ENCODE measurements at regions not wholly inside any gene's neighbourhood (a gene's known extent, or its start where the extent isn't known, plus 50 kb on each side); places are given as distances from the start of the nearest gene placed in this dataset.

GRCh38 chr2:217062768-217063167 is 202.9 kb upstream of the TNP1 start:
- no peak for TF ChIP-seq CTCF (IDR thresholded peaks at IDR 0.05; ENCODE audit: low read depth, low read length, missing control alignments)
- DNase-seq: no peak
- Histone ChIP-seq H3K27me3 (replicated peaks) (no peaks in the 10 kb centered on the region), H3K4me3 (ENCODE audit: low read depth, low read length) (no peak overlapping the region), H3K36me3 (replicated peaks) (no peaks in the 10 kb centered on the region), H3K27ac (no peak overlapping the region)
- in situ Hi-C loops (cut with HindIII; ENCODE audit: low pct_ligation_motif_present, low sequenced_read_pairs): no loop called here

- DNase-seq: no peak
- H3K36me3 ChIP-seq (replicated peaks): no peaks in the 10 kb centered on the region
- no peak overlapping the region for H3K27ac ChIP-seq
- H3K4me3 ChIP-seq (ENCODE audit: low read depth, low read length): no peak overlapping the region
- no peaks in the 10 kb centered on the region for H3K27me3 ChIP-seq (replicated peaks)
- in situ Hi-C loops (cut with HindIII; ENCODE audit: low pct_ligation_motif_present, low sequenced_read_pairs): no loop called here
- TF ChIP-seq CTCF (IDR thresholded peaks at IDR 0.05; ENCODE audit: low read depth, low read length, missing control alignments): no peak
These were observed 202.1 kb upstream of the TNP1 start for GRCh38 chr2:217061916-217062505.

DNA sequence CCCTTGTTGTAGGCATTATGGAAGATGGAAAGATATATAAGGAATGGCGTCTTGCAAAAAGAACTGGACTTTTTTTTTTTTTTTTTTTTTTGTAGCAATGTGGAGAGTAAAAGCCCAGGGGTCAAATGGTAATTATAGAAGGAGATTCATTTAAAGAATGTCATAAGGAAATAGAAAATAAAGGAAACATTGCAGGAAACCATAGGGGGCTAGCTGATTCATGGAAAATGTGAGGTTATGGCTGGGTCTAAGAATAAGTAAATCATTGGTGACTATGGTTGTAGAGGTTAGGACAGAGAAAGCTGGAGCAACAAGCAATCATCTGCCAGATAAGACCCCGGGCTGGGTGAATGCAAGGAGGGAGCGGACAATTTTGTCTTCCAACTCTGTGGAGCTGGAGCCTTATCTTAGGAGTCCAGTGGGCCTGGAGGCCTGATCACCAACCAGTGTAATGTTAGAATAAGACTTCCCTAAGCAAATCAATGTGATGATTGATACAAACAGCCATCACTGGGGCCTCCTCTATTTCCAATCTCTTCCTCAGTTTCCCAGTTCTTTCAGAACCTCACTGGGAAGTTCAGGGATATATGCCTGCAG is 201.2 kb upstream of the TNP1 start:
- Histone ChIP-seq H3K4me3 (ENCODE audit: low read depth, low read length) (no peak overlapping the region), H3K27me3 (replicated peaks) (no peaks in the 10 kb centered on the region), H3K27ac (no peak overlapping the region), H3K36me3 (replicated peaks) (no peaks in the 10 kb centered on the region)
- no peak for DNase-seq
- TF ChIP-seq CTCF (IDR thresholded peaks at IDR 0.05; ENCODE audit: low read depth, low read length, missing control alignments): no peak
- in situ Hi-C loops (cut with HindIII; ENCODE audit: low pct_ligation_motif_present, low sequenced_read_pairs): no loop called here

DNA sequence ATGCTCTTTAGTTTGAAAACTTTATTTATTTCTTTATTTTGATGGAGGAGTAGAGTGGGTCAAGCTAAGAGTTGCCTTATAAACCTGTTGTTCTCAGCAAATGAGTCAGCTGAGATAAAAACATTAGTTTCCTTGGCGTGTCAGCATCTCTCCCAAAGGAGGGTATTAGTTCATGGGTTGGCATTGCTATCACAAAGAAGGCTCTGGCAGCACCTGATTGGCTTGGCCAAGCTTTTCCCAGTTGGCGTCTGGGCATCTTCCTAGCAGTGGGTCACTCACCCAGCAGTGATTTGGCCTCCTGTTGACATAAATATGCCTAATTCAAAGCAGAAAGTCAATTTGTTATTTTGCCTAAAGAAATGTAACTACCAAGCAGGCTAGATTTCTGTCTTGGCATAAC is 200.7 kb upstream of the TNP1 start:
- no peak for DNase-seq
- Histone ChIP-seq H3K4me3 (ENCODE audit: low read depth, low read length) (no peak overlapping the region), H3K27me3 (replicated peaks) (no peaks in the 10 kb centered on the region), H3K27ac (no peak overlapping the region), H3K36me3 (replicated peaks) (no peaks in the 10 kb centered on the region)
- TF ChIP-seq CTCF (IDR thresholded peaks at IDR 0.05; ENCODE audit: low read depth, low read length, missing control alignments): no peak
- in situ Hi-C loops (cut with HindIII; ENCODE audit: low pct_ligation_motif_present, low sequenced_read_pairs): no loop called here

DNA sequence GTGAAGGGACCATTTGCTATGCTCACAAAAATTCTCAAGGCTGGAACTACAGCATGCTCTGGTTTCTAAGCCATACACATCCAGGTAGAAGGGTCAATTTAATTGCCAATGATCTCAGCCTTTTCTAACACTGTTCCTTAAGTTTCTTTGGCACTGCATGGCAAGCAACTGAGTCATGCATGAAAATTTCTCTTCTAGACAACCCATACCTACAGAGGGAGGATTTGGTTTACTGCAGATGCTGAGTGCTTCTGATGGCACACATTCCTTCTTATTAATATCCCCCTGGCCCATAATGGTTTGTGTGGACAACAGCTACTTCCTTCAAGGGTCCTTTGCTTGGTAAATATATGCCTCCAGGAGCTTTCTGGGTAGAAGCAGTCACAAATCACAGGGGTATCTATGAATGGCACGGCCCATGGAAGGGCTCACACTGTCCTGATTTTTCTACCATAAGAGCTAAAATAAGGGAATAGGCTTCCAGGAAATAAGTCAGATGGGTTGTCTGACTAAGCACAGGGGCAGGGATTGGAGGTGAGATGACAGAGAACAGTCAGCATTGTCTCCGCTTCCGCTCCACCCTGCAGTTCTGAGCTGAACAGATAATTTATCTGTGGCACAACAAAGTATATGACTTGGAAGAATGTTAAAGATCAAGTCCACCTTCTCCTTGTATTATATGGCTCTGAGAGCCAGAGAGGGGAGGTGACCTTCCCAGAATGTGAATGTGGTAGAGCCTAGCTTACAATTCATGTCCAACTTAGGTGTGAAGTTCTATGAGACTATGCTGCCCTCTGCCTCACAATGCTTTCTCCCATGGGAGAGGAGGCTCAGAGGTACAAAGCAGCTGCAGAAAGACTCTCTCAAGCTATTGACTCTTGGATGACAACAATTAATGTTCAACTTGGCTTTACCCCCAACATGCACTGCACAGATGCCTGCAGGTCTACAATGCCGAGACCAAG is 199.2 kb upstream of the TNP1 start:
- Histone ChIP-seq H3K27me3 (replicated peaks) (no peaks in the 10 kb centered on the region), H3K4me3 (ENCODE audit: low read depth, low read length) (no peak overlapping the region), H3K36me3 (replicated peaks) (no peaks in the 10 kb centered on the region), H3K27ac (no peak overlapping the region)
- TF ChIP-seq CTCF (IDR thresholded peaks at IDR 0.05; ENCODE audit: low read depth, low read length, missing control alignments): no peak
- DNase-seq: no peak
- in situ Hi-C loops (cut with HindIII; ENCODE audit: low pct_ligation_motif_present, low sequenced_read_pairs): no loop called here

Data from brain microvascular endothelial cell (primary cell).